GM18517 (cell line): ENCODE measurements at regions not wholly inside any gene's neighbourhood (a gene's known extent, or its start where the extent isn't known, plus 50 kb on each side); places are given as distances from the start of the nearest gene placed in this dataset.
"Not testable (repeated sequence)": the region's sequence is repeated elsewhere in the genome, so short reads cannot be mapped to it uniquely, and the experiment has no call there.

Source experiments
- ATAC-seq: cut with Tn5 transposase; IDR thresholded peaks from one replicate; pipeline ENCODE4 v1.9.1; 2021; ENCODE audit warnings: mild to moderate bottlenecking, moderate library complexity; ENCODE audit not compliant: unreplicated experiment

- ATAC-seq, result no peak
These were observed 299.9 kb upstream of the PLD5 start for GRCh38 chr1:242824435-242824834.

GRCh38 chr1:242813490-242814091 lies 289.1 kb upstream of the PLD5 start:
- ATAC-seq, result peak; percentile 98

GRCh38 chr1:242811092-242811840 lies 286.8 kb upstream of the PLD5 start:
- ATAC-seq, result no peak

- no peak for ATAC-seq
These were observed 281.8 kb upstream of the PLD5 start for GRCh38 chr1:242806324-242806723.

- ATAC-seq, result not testable (repeated sequence)
These were observed 280.9 kb upstream of the PLD5 start for GRCh38 chr1:242805360-242805759.

GRCh38 chr1:242802973-242803372 lies 278.5 kb upstream of the PLD5 start:
- no peak for ATAC-seq

- ATAC-seq, result no peak
These were observed 276.0 kb upstream of the PLD5 start for GRCh38 chr1:242800521-242800920.

GRCh38 chr1:242797856-242798255 lies 273.4 kb upstream of the PLD5 start:
- no peak for ATAC-seq

- peak; percentile 92 for ATAC-seq
These were observed 264.3 kb upstream of the PLD5 start for GRCh38 chr1:242788771-242789170.

- ATAC-seq, result no peak
These were observed 263.5 kb upstream of the PLD5 start for GRCh38 chr1:242787968-242788367.

GRCh38 chr1:242784807-242785206 lies 260.3 kb upstream of the PLD5 start:
- ATAC-seq, result no peak

GRCh38 chr1:242784084-242784483 lies 259.6 kb upstream of the PLD5 start:
- ATAC-seq, result peak; percentile 67

GRCh38 chr1:242774256-242774655 lies 249.8 kb upstream of the PLD5 start:
- no peak for ATAC-seq

- no peak for ATAC-seq
These were observed 245.9 kb upstream of the PLD5 start for GRCh38 chr1:242770366-242770765.

- ATAC-seq, result no peak
These were observed 239.7 kb upstream of the PLD5 start for GRCh38 chr1:242764161-242764560.

- no peak for ATAC-seq
These were observed 237.1 kb upstream of the PLD5 start for GRCh38 chr1:242761556-242761955.

- no peak for ATAC-seq
These were observed 230.4 kb upstream of the PLD5 start for GRCh38 chr1:242754926-242755325.

- ATAC-seq, result no peak
These were observed 229.6 kb upstream of the PLD5 start for GRCh38 chr1:242754125-242754524.

- ATAC-seq, result no peak
These were observed 222.7 kb upstream of the PLD5 start for GRCh38 chr1:242747233-242747632.

- ATAC-seq, result no peak
These were observed 220.6 kb upstream of the PLD5 start for GRCh38 chr1:242745079-242745478.

- no peak for ATAC-seq
These were observed 219.7 kb upstream of the PLD5 start for GRCh38 chr1:242743983-242744780.
